ENCODE measurements at regions not wholly inside any gene's neighbourhood (a gene's known extent, or its start where the extent isn't known, plus 50 kb on each side); places are given as distances from the start of the nearest gene placed in this dataset.

DNA sequence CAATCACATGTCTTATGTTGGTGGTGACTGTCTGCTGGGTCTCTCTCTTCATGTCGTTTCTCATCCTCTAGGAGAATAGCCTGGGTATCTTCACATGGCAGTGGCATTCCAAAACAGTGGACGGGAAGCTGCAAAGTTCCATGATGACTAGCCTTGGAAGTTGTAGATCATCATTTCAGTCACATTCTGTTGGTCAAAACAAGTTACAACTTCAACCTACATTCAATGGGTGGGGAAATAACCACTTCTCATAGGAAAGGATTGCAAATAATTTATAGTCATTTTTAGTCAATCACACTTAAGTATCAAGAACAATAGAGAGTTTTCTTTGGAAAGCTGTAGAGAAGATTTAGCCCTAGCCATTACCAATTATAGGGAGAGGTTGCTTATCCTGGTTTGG lies 395.0 kb upstream of the CDH2 start:
- no peaks in the 10 kb centered on the region for H3K4me1 ChIP-seq (ENCODE audit: insufficient read depth, low read length)
- no peak overlapping the region for H3K4me3 ChIP-seq (ENCODE audit: low read length)
- no peaks in the 10 kb centered on the region for H3K9me3 ChIP-seq (ENCODE audit: low read depth, low read length)
- no peaks in the 10 kb centered on the region for H3K27me3 ChIP-seq (ENCODE audit: insufficient read depth, low read length)

GRCh38 chr18:28560331-28560730 lies 383.4 kb upstream of the CDH2 start:
- Histone ChIP-seq H3K9me3 (ENCODE audit: low read depth, low read length) (no peaks in the 10 kb centered on the region), H3K27me3 (ENCODE audit: insufficient read depth, low read length) (no peaks in the 10 kb centered on the region)

DNA sequence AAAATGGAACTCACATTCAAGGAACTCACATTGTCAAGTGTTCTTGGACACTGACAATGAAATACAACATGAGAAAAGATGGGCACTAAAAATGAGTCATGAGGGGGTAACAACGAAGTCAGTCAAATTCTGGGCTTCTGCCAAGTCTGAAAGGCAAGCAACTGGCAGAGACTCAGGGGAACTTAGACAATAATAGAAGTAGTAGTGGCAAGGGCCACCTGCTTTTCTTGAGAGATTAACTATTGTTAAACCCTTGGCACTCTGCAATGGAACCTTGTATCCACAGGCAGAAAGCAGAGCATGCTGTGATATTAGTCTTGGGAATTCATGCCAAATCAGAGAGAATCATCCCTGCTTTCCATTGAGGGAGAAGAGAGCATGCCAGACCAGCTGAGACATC lies 382.6 kb upstream of the CDH2 start:
- H3K4me3 ChIP-seq (ENCODE audit: low read length), result peak overlapping the region; percentile 1
- no peaks in the 10 kb centered on the region for H3K27me3 ChIP-seq (ENCODE audit: insufficient read depth, low read length)
- no peaks in the 10 kb centered on the region for H3K4me1 ChIP-seq (ENCODE audit: insufficient read depth, low read length)
- no peaks in the 10 kb centered on the region for H3K9me3 ChIP-seq (ENCODE audit: low read depth, low read length)

More at GRCh38 chr18:28560331-28560730, 383.4 kb upstream of the CDH2 start:
- Histone ChIP-seq H3K4me1 (ENCODE audit: insufficient read depth, low read length) (no peaks in the 10 kb centered on the region), H3K4me3 (ENCODE audit: low read length) (no peak overlapping the region)

- H3K4me1 ChIP-seq (ENCODE audit: insufficient read depth, low read length), result no peaks in the 10 kb centered on the region
Measured at GRCh38 chr18:28541934-28542333, 365.0 kb upstream of the CDH2 start.

DNA sequence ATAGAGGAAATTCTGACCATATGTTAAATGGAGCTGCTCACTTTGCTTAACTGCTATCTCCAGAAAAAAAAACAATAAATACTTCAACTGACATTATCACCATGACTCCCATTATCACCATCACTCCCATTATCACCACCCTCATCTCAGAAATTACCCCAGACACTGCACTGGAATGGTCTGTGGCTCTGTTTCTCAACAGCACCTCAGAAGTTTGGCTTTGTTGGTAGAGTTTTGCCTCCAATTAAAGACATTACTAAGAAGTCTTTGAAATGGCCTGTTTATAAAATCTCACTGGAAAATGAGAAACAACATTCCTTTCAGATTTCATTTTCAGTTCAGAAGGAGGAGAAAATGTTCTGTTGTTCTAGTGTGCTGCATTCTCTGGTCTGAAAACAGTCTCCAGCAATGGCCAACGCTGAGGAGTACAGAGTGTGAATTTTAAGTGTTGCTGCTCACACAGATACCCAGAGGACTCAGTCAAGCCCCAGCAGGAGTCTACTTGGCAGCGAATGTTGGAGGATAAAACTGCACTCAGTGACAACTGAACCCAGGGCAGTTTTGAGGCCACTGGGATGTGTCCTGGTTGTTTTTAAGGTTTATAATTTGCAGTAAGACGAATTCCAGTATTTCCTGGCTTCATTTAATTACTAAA lies 364.5 kb upstream of the CDH2 start:
- Histone ChIP-seq H3K4me3 (ENCODE audit: low read length) (no peak overlapping the region), H3K27me3 (ENCODE audit: insufficient read depth, low read length) (no peaks in the 10 kb centered on the region), H3K9me3 (ENCODE audit: low read depth, low read length) (no peaks in the 10 kb centered on the region), H3K4me1 (ENCODE audit: insufficient read depth, low read length) (no peaks in the 10 kb centered on the region)

More at GRCh38 chr18:28541934-28542333, 365.0 kb upstream of the CDH2 start:
- Histone ChIP-seq H3K4me3 (ENCODE audit: low read length) (no peak overlapping the region), H3K27me3 (ENCODE audit: insufficient read depth, low read length) (no peaks in the 10 kb centered on the region), H3K9me3 (ENCODE audit: low read depth, low read length) (no peaks in the 10 kb centered on the region)

GRCh38 chr18:28529644-28530043 lies 352.7 kb upstream of the CDH2 start:
- H3K4me3 ChIP-seq (ENCODE audit: low read length), result no peak overlapping the region
- H3K4me1 ChIP-seq (ENCODE audit: insufficient read depth, low read length), result no peaks in the 10 kb centered on the region
- peaks cover 5% of the 10 kb centered on the region for H3K9me3 ChIP-seq (ENCODE audit: low read depth, low read length)
- no peaks in the 10 kb centered on the region for H3K27me3 ChIP-seq (ENCODE audit: insufficient read depth, low read length)

GRCh38 chr18:28526196-28526595 lies 349.3 kb upstream of the CDH2 start:
- Histone ChIP-seq H3K4me1 (ENCODE audit: insufficient read depth, low read length) (no peaks in the 10 kb centered on the region), H3K9me3 (ENCODE audit: low read depth, low read length) (no peaks in the 10 kb centered on the region), H3K4me3 (ENCODE audit: low read length) (no peak overlapping the region), H3K27me3 (ENCODE audit: insufficient read depth, low read length) (no peaks in the 10 kb centered on the region)

DNA sequence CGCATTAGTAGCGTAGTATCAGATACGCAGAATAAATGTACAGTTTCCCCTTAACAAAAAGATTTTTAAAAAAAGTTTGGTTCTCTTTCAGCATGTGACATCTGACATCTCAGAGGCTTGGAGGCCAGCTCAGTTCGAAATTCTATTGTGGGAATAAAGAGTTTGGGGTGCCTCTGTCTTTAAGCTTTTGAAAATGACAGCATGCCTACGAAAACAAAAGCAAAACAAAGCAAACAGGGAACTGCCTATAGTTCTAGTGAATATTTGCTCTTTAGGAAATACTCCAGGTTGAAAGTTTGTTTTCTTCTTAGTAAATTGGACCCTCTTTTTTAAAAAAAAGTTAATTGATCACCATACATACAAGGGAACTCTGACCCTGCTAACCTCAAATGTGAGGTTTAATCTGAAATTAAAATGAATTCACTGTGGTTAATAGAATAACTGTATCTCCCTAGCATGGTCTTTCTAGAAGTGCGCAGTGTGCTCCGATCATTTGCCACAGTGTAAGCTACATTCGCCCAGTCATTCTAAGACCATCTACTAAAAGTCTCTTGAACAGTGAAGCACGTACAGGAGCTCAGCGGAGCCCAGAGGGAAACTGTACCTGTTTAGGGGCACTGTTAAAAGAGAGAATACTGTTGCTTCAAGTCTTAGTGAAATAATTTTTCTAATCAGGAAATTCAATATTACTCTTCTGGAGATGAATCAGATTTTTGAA lies 347.0 kb upstream of the CDH2 start:
- H3K4me1 ChIP-seq (ENCODE audit: insufficient read depth, low read length), result no peaks in the 10 kb centered on the region
- no peaks in the 10 kb centered on the region for H3K27me3 ChIP-seq (ENCODE audit: insufficient read depth, low read length)
- H3K4me3 ChIP-seq (ENCODE audit: low read length), result no peak overlapping the region
- H3K9me3 ChIP-seq (ENCODE audit: low read depth, low read length), result no peaks in the 10 kb centered on the region

DNA sequence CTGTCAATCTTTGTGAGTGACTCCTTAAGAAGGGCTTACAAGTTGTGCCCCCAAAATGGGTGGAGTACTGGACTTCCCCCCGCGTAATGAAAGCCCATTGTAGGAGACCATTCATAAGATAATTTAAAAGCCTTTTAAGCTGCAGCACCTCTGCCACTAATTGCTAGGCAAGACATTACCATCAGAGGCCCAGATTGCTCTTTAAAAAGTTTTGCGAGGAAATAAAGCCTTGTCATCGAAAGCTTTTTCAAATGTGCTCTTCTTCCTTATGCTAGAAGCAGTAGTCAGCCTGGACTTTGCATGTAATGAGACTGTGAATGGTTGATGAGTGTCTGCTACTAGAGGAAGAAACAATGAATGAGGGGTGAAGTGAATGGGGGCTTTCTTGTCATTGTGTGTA lies 345.3 kb upstream of the CDH2 start:
- no peaks in the 10 kb centered on the region for H3K4me1 ChIP-seq (ENCODE audit: insufficient read depth, low read length)
- H3K4me3 ChIP-seq (ENCODE audit: low read length), result no peak overlapping the region
- H3K9me3 ChIP-seq (ENCODE audit: low read depth, low read length), result no peaks in the 10 kb centered on the region
- H3K27me3 ChIP-seq (ENCODE audit: insufficient read depth, low read length), result no peaks in the 10 kb centered on the region

DNA sequence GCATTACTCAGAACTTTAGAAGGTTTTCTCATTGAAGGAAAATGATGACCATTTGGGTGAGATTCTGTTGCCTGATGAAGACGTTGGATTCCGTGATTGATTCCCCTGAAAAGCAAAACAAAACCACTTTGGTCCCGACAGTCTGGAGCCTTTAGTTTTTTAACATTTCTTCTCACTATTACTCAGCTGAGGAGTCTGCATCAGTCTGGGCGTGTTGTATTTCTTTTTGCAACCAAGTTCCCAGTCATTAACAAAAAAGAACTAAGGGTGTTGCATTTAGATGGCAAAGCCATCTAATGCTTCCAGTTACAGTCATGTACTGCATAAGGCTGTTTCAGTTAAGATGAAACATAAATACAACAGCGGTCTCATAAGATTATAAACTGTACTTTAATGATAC lies 343.1 kb upstream of the CDH2 start:
- peaks cover 4% of the 10 kb centered on the region for H3K9me3 ChIP-seq (ENCODE audit: low read depth, low read length)
- no peak overlapping the region for H3K4me3 ChIP-seq (ENCODE audit: low read length)
- no peaks in the 10 kb centered on the region for H3K27me3 ChIP-seq (ENCODE audit: insufficient read depth, low read length)
- no peaks in the 10 kb centered on the region for H3K4me1 ChIP-seq (ENCODE audit: insufficient read depth, low read length)

- Histone ChIP-seq H3K4me3 (ENCODE audit: low read length) (no peak overlapping the region), H3K27me3 (ENCODE audit: insufficient read depth, low read length) (no peaks in the 10 kb centered on the region), H3K4me1 (ENCODE audit: insufficient read depth, low read length) (no peaks in the 10 kb centered on the region), H3K9me3 (ENCODE audit: low read depth, low read length) (peaks cover 4% of the 10 kb centered on the region)
Measured at GRCh38 chr18:28514699-28515098, 337.8 kb upstream of the CDH2 start.

GRCh38 chr18:28512357-28512756 lies 335.4 kb upstream of the CDH2 start:
- H3K27me3 ChIP-seq (ENCODE audit: insufficient read depth, low read length), result no peaks in the 10 kb centered on the region
- peaks cover 4% of the 10 kb centered on the region for H3K9me3 ChIP-seq (ENCODE audit: low read depth, low read length)
- H3K4me1 ChIP-seq (ENCODE audit: insufficient read depth, low read length), result no peaks in the 10 kb centered on the region
- no peak overlapping the region for H3K4me3 ChIP-seq (ENCODE audit: low read length)

GRCh38 chr18:28511413-28511821 lies 334.5 kb upstream of the CDH2 start:
- peaks cover under 1% of the 10 kb centered on the region for H3K9me3 ChIP-seq (ENCODE audit: low read depth, low read length)
- H3K4me1 ChIP-seq (ENCODE audit: insufficient read depth, low read length), result no peaks in the 10 kb centered on the region
- no peaks in the 10 kb centered on the region for H3K27me3 ChIP-seq (ENCODE audit: insufficient read depth, low read length)
- H3K4me3 ChIP-seq (ENCODE audit: low read length), result no peak overlapping the region

DNA sequence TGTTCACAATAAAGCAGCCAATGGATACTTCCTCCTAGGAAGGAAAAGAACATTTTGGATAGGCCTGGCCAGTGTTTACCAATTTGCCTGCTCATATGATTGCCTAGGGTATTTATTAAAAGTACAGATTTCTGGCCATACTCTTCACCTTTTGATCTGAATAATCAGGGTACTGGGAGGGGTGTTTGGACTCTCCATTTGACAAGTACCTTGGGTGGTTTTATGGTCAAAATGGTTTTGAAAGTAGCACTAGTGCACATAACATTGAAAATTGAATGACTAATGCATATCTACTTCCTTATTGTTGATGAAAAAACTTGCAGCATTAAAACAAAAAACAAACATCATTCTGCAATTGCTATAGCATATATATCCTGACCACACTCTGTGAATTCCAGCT lies 333.3 kb upstream of the CDH2 start:
- Histone ChIP-seq H3K4me3 (ENCODE audit: low read length) (no peak overlapping the region), H3K4me1 (ENCODE audit: insufficient read depth, low read length) (no peaks in the 10 kb centered on the region), H3K27me3 (ENCODE audit: insufficient read depth, low read length) (no peaks in the 10 kb centered on the region), H3K9me3 (ENCODE audit: low read depth, low read length) (no peaks in the 10 kb centered on the region)

DNA sequence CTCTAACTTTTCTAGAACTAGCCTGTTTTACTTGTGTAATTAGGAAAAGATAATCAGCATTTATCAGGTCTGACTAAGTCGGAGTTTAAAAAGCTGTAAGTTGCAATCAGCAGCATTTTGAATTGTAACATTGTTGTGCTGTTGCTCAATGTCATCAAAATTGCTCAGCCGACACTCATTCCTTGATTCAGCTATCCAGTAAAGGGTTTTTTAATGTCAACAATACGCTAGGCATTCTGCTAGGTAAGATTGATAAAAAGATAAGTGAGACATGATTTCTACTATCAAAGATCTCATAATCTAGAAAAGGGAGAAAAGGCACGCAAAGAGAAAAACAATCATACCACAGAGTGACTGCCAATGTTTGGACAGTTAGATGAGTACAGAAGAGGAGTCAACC lies 327.1 kb upstream of the CDH2 start:
- H3K4me1 ChIP-seq (ENCODE audit: insufficient read depth, low read length), result no peaks in the 10 kb centered on the region
- no peaks in the 10 kb centered on the region for H3K9me3 ChIP-seq (ENCODE audit: low read depth, low read length)
- no peaks in the 10 kb centered on the region for H3K27me3 ChIP-seq (ENCODE audit: insufficient read depth, low read length)
- H3K4me3 ChIP-seq (ENCODE audit: low read length), result no peak overlapping the region

DNA sequence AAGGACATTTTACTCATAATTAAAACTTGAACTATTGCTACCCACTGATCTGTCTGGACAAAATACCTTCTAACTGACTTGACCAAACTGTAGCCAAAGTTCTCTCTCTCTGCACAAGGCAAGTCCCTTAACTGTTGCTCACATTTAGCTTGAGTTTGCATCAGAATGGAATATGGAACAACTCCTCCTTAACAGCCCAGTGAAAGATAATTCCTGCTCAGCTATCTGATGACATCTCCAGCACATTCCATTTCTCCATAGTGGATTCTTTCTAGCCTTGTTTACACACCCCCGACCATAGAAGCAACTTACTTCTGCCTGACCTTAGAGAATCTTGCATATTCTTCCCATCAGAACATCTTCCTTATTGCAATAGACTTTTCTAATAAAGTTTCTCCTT lies 317.2 kb upstream of the CDH2 start:
- no peak overlapping the region for H3K4me3 ChIP-seq (ENCODE audit: low read length)
- no peaks in the 10 kb centered on the region for H3K4me1 ChIP-seq (ENCODE audit: insufficient read depth, low read length)
- H3K9me3 ChIP-seq (ENCODE audit: low read depth, low read length), result no peaks in the 10 kb centered on the region
- no peaks in the 10 kb centered on the region for H3K27me3 ChIP-seq (ENCODE audit: insufficient read depth, low read length)

All from mononuclear cell (primary cell).